Keratinocyte (primary cell): ENCODE measurements at regions not wholly inside any gene's neighbourhood (a gene's known extent, or its start where the extent isn't known, plus 50 kb on each side); places are given as distances from the start of the nearest gene placed in this dataset.

ENCODE experiments used
- DNase-seq: peaks from one replicate; pipeline ENCODE4 v3.0.0-alpha.2; 2011; ENCODE audit warnings: low read depth, missing footprints, low spot score
- FAIRE-seq: peaks from 2 replicates; lab custom pipeline; 2011; peaks lifted over from hg19 to GRCh38; lab: Jason Lieb, UNC
- H2AFZ ChIP-seq: 2 replicates; pipeline ENCODE4 v1.6.0; 2012; ENCODE audit warnings: low read length, control low read depth, inconsistent platforms; ENCODE audit not compliant: control insufficient read depth
- H3K27ac ChIP-seq: 2 replicates; pipeline ENCODE4 v1.5.1; 2011; ENCODE audit warnings: low read length; ENCODE audit not compliant: control insufficient read depth, insufficient read depth
- H3K27me3 ChIP-seq: 3 replicates; pipeline ENCODE4 v1.6.0; 2011; ENCODE audit warnings: low read length; ENCODE audit not compliant: control insufficient read depth, insufficient read depth; ENCODE audit errors: extremely low read depth
- H3K36me3 ChIP-seq, 2 experiments: 2 replicates in 1 of 2; 3 replicates in 1 of 2; pipeline ENCODE4 v1.5.1; 2011; ENCODE audit warnings: low read length in 2 of 2, mild to moderate bottlenecking in 1 of 2; ENCODE audit not compliant: control insufficient read depth in 2 of 2, insufficient read depth in 2 of 2; ENCODE audit errors: extremely low read depth in 1 of 2
- H3K4me1 ChIP-seq: 3 replicates; pipeline ENCODE4 v1.5.1; 2011; ENCODE audit warnings: low read length; ENCODE audit not compliant: control insufficient read depth, insufficient read depth; ENCODE audit errors: extremely low read depth
- H3K4me2 ChIP-seq: 3 replicates; pipeline ENCODE4 v1.6.0; 2011; ENCODE audit warnings: low read depth, low read length; ENCODE audit not compliant: control insufficient read depth, insufficient read depth; ENCODE audit errors: extremely low read depth
- H3K4me3 ChIP-seq, 3 experiments: fragments of 200-600 bp in 1 of 3; sonication (generic) in 1 of 3; 2 replicates in 2 of 3; 3 replicates in 1 of 3; pipeline ENCODE4 v1.5.1; 2011 to 2016; ENCODE audit warnings: low read length in 3 of 3, mild to moderate bottlenecking in 3 of 3, control low read depth in 2 of 3, inconsistent platforms in 1 of 3, low read depth in 1 of 3, mixed read lengths in 1 of 3, mixed run types in 1 of 3, moderate library complexity in 1 of 3; ENCODE audit not compliant: control insufficient read depth in 2 of 3, insufficient read depth in 2 of 3; ENCODE audit errors: extremely low read depth in 1 of 3
- H3K79me2 ChIP-seq: 2 replicates; pipeline ENCODE4 v1.6.0; 2012; ENCODE audit warnings: low read length; ENCODE audit not compliant: control insufficient read depth, insufficient read depth
- H3K9ac ChIP-seq: 3 replicates; pipeline ENCODE4 v1.6.0; 2011; ENCODE audit warnings: low read length; ENCODE audit not compliant: control insufficient read depth, insufficient read depth; ENCODE audit errors: extremely low read depth
- H3K9me1 ChIP-seq: 3 replicates; pipeline ENCODE4 v1.6.0; 2011; ENCODE audit warnings: low read length; ENCODE audit not compliant: control insufficient read depth, insufficient read depth; ENCODE audit errors: extremely low read depth
- H3K9me3 ChIP-seq: 2 replicates; pipeline ENCODE4 v1.5.1; 2012; ENCODE audit warnings: low read depth, low read length; ENCODE audit not compliant: control insufficient read depth
- H4K20me1 ChIP-seq: 3 replicates; pipeline ENCODE4 v1.6.0; 2011; ENCODE audit warnings: low read length; ENCODE audit not compliant: control insufficient read depth, insufficient read depth; ENCODE audit errors: extremely low read depth
- EZH2 ChIP-seq: IDR thresholded peaks from one replicate; pipeline ENCODE4 v1.6.1; 2012; ENCODE audit warnings: inconsistent platforms, mild to moderate bottlenecking, low read length, moderate library complexity
- dilution Hi-C: fragments of 300-500 bp; cut with MboI; formaldehyde crosslinking; loops from one replicate; pipeline ENCODE4 v1.7.0; 2020; ENCODE audit warnings: low sequenced_read_pairs; ENCODE audit not compliant: extremely low pct_ligation_motif_present
- TF ChIP-seq, protein P1 (sequence below), 3 experiments: IDR thresholded peaks in 1 of 3; conservative IDR thresholded peaks in 1 of 3; optimal IDR thresholded peaks in 1 of 3; 2 replicates in 2 of 3; 3 replicates in 1 of 3; pipeline versions ENCODE3 to v1.5.1; 2011; ENCODE audit warnings: low read length in 3 of 3, mild to moderate bottlenecking in 3 of 3, moderate library complexity in 2 of 3, control low read depth in 1 of 3, inconsistent platforms in 1 of 3; ENCODE audit not compliant: insufficient read depth in 2 of 3; ENCODE audit errors: extremely low read depth in 1 of 3

DNA sequence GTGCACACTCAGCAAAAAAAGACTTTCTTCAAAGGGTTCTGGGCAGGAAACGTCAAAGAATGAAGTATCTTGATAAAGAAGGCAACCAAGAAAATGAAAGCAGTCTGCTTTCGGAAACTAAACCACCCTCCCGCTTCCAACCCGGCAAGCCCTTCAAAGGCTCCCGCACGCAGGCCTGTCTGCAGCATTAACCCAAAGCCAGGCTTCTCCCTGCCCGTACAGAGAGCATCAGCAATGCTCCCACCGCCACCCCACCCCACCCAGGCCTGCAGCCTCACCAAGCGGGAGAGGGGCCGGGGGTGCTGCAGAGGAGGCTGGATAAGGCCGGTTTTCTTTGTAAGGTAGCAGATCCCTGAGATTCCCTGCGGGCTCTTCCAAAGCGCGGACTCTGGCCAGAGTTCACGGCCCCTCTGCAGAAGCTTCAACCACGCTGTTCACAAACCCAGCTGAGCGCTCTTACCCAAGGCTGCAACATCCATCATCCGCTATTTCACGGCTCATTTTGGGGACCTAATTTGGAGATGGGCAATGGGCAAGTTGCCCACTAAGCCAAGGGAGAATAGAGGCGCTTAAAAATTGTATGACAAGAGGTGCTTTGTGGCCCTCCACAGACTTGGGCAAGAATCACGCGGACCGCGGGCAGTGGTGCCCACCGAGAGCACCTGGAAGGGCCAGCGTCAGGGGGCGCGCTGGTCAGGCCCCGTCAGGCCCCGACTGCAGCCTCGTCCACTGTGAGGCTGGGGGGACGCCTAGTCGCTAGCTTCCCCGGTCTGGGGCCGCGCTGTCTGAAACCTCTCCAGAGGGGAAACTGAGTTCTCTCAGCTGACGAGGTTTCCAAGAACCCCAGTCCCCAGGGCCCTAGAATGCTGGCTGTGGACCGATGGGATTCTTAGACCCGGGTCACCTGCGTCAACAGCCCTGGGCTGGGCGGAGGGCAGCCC, 225.4 kb upstream of the ID2 start:
- Histone ChIP-seq H3K4me2 (no peak overlapping the region), H3K79me2 (no peaks in the 10 kb centered on the region), H4K20me1 (no peaks in the 10 kb centered on the region), H3K9ac (no peak overlapping the region), H3K9me1 (no peaks in the 10 kb centered on the region), H3K9me3 (no peaks in the 10 kb centered on the region), H3K27me3 (peaks cover 26% of the 10 kb centered on the region), H3K27ac (no peak overlapping the region), H2AFZ (no peak overlapping the region), H3K4me3 (no peak overlapping the region), H3K36me3 (no peaks in the 10 kb centered on the region), H3K4me1 (no peaks in the 10 kb centered on the region)
- DNase-seq (no peak), FAIRE-seq (no peak)
- no peak for TF ChIP-seq EZH2
- TF ChIP-seq, protein P1, sequence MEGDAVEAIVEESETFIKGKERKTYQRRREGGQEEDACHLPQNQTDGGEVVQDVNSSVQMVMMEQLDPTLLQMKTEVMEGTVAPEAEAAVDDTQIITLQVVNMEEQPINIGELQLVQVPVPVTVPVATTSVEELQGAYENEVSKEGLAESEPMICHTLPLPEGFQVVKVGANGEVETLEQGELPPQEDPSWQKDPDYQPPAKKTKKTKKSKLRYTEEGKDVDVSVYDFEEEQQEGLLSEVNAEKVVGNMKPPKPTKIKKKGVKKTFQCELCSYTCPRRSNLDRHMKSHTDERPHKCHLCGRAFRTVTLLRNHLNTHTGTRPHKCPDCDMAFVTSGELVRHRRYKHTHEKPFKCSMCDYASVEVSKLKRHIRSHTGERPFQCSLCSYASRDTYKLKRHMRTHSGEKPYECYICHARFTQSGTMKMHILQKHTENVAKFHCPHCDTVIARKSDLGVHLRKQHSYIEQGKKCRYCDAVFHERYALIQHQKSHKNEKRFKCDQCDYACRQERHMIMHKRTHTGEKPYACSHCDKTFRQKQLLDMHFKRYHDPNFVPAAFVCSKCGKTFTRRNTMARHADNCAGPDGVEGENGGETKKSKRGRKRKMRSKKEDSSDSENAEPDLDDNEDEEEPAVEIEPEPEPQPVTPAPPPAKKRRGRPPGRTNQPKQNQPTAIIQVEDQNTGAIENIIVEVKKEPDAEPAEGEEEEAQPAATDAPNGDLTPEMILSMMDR (optimal IDR thresholded peaks at IDR 0.05 in 1 of 3, IDR thresholded peaks at IDR 0.05 in 1 of 3, conservative IDR thresholded peaks at IDR 0.05 in 1 of 3; ENCODE audit: extremely low read depth in 1 of 3, insufficient read depth in 2 of 3, low read length in 3 of 3) = no peak
- dilution Hi-C loops = no loop called here

DNA sequence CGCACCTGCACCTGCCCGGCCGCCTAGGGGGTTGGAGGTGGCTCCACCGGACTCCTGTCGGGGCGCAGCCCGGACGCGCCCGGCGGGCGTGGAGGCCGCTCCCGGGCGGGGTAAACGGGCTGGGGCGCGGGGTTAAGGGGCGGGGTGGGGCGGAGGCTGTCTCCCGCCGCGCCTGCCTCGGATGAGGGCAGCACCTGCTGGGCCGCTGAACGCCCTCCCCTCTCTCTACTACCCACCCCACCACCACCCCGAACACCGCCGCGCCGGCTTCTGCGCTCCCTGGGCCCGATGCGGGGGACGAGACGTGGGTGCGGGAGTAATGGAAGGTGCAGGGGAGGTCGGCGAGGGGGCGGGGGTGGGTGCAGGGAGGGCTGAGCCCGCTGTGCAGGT, 224.8 kb upstream of the ID2 start:
- DNase-seq = no peak
- no peak for FAIRE-seq
- H3K4me1 ChIP-seq = no peaks in the 10 kb centered on the region
- peaks cover 26% of the 10 kb centered on the region for H3K27me3 ChIP-seq
- no peak overlapping the region for H2AFZ ChIP-seq
- H3K9me3 ChIP-seq = no peaks in the 10 kb centered on the region
- H3K27ac ChIP-seq = no peak overlapping the region
- no peak overlapping the region for H3K9ac ChIP-seq
- no peak overlapping the region for H3K4me2 ChIP-seq
- H3K79me2 ChIP-seq = no peaks in the 10 kb centered on the region
- no peaks in the 10 kb centered on the region for H3K9me1 ChIP-seq
- H3K4me3 ChIP-seq = no peak overlapping the region
- dilution Hi-C loops = no loop called here
- TF ChIP-seq EZH2 = no peak
- TF ChIP-seq, protein P1 (optimal IDR thresholded peaks at IDR 0.05 in 1 of 3, IDR thresholded peaks at IDR 0.05 in 1 of 3, conservative IDR thresholded peaks at IDR 0.05 in 1 of 3; ENCODE audit: extremely low read depth in 1 of 3, insufficient read depth in 2 of 3, low read length in 3 of 3) = no peak
- H4K20me1 ChIP-seq = no peaks in the 10 kb centered on the region
- H3K36me3 ChIP-seq = no peaks in the 10 kb centered on the region
